ENCODE measurements at regions not wholly inside any gene's neighbourhood (a gene's known extent, or its start where the extent isn't known, plus 50 kb on each side); places are given as distances from the start of the nearest gene placed in this dataset.

DNA sequence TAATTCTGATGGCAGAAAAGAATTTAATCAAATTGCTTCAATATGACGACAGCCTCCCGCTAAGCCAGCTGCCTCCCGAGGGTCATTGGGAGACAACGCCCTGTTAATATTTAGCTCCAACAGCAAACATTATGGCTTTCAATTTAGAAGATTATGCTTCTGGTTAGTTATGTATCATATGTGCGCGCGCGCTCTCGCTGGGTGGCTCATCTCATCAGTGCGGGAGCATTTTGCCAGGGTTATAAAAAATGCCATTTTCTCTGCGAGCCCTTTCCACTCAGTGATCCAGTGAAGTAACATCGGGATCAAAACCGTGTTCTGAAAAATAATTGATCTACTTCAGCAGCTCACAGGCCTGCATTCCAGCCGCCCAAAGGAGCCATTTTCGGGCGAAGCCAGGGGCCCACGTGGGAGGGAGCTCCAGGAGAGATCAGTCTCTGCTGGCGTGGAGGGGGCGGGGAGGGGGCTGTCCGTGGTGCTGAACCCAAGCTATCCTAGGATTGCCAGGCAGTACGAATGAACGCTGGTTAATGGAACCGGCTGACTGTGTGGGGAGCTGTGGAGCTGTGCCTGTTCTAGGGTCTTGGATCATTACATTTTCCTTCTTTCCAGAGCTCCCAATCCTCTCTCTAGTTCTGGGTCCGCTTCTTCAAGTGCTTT lies 219.1 kb upstream of the ZC3H12A start:
- 0% methylated on average over 1 of the region's 24 CpGs for WGBS (ENCODE audit: insufficient coverage, low lambda C conversion rate)
- peak in 1 of 2 donors; percentile 17 for DNase-seq
- Histone ChIP-seq H3K27ac (ENCODE audit: low read length) (no peak overlapping the region), H3K27me3 (ENCODE audit: control insufficient read depth, insufficient read depth, low read length) (no peaks in the 10 kb centered on the region), H3K9me3 (ENCODE audit: control insufficient read depth, low read depth, low read length) (no peaks in the 10 kb centered on the region), H3K36me3 (ENCODE audit: control insufficient read depth, insufficient read depth, low read length) (no peaks in the 10 kb centered on the region), H3K4me1 (ENCODE audit: control insufficient read depth, insufficient read depth, low read length) (no peaks in the 10 kb centered on the region), H3K4me3 (ENCODE audit: low read length) (no peak overlapping the region)

DNA sequence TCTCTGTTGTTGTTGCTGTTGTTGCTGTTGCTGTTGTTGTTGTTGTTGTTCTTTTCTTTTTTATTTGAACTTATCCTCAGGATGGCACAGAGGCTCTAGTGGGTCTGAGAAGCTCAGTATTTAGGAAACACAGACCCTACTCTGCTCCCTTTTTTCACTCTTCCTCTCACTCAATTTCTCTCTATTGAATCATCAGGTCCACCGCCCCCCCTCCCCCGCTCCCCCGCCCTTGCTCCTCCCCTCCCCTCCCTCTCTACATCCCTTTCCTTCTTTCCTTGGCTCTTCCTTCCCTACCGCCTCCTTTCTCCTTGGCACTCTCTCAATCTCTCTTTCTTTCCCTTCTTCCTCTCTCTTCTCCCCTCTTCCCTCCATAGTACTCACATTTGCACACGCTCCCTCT lies 218.5 kb upstream of the ZC3H12A start:
- Histone ChIP-seq H3K9me3 (ENCODE audit: control insufficient read depth, low read depth, low read length) (no peaks in the 10 kb centered on the region), H3K27ac (ENCODE audit: low read length) (no peak overlapping the region), H3K4me3 (ENCODE audit: low read length) (no peak overlapping the region), H3K27me3 (ENCODE audit: control insufficient read depth, insufficient read depth, low read length) (no peaks in the 10 kb centered on the region), H3K4me1 (ENCODE audit: control insufficient read depth, insufficient read depth, low read length) (no peaks in the 10 kb centered on the region), H3K36me3 (ENCODE audit: control insufficient read depth, insufficient read depth, low read length) (no peaks in the 10 kb centered on the region)
- DNase-seq: no peak
- WGBS (ENCODE audit: insufficient coverage, low lambda C conversion rate): 18% methylated on average over 2 of the region's 5 CpGs

DNA sequence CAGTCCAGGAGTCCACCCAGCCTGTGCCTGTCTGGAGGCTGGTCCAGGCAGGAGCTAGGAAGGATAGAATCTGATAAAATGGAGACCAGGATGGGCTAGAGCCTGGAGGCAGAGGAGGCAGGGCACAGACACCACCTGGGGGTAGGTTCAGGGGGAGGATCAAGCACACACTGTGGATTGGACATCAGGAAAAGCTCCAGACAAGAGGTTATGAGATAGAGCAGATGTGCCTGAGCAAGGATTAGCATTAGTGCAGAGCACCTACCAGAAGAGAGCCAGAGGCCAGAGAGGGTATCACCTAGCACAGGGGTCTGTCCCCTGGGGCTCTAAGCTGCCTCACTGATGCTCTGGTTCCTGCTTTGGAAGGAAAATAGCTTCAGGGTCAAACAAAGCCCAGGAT lies 216.7 kb upstream of the ZC3H12A start:
- Histone ChIP-seq H3K27ac (ENCODE audit: low read length) (no peak overlapping the region), H3K27me3 (ENCODE audit: control insufficient read depth, insufficient read depth, low read length) (peaks cover 2% of the 10 kb centered on the region), H3K9me3 (ENCODE audit: control insufficient read depth, low read depth, low read length) (no peaks in the 10 kb centered on the region), H3K4me1 (ENCODE audit: control insufficient read depth, insufficient read depth, low read length) (no peaks in the 10 kb centered on the region), H3K36me3 (ENCODE audit: control insufficient read depth, insufficient read depth, low read length) (no peaks in the 10 kb centered on the region), H3K4me3 (ENCODE audit: low read length) (no peak overlapping the region)
- no peak for DNase-seq

DNA sequence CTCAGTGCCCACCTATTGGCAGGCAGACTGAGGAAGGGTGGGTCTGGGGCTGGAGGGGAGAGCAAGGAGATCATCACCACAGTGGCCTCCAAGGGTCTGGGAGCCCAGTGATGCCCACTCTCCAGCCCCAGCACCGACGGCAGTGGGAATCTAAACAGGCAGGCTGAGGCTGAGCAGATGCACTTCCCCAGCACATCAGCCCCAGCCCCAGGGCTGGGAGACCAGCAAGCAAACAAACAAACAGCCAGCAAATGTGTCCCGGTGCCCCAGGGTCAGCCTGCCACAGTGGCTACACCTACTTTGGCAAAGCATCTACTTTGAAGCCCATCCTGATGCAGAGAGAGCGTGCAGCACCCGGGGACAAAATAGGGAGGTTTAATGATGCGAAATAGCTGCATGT lies 216.3 kb upstream of the ZC3H12A start:
- Histone ChIP-seq H3K27me3 (ENCODE audit: control insufficient read depth, insufficient read depth, low read length) (peaks cover 2% of the 10 kb centered on the region), H3K4me1 (ENCODE audit: control insufficient read depth, insufficient read depth, low read length) (no peaks in the 10 kb centered on the region)

DNA sequence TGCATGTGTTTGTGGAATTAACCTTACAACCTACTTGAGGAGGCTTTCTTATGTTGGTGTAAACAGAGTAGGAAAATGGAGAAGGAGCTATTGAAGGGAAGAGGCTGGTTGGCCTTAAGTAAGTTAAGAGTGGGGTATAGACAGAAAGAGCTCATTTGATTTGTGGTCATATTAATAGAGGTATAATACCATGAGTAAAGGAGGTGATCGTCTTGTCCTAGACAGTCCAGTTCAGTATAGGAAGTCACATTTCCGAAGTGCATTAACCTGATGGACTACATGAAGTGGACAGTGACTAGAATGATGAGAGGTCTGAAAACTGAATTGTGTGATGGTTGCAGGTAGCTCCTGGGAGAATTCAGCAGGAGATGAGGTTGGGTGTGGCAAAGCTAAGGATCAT lies 215.4 kb upstream of the ZC3H12A start:
- no CpG with 5 or more reads among the region's 2 CpGs for WGBS (ENCODE audit: insufficient coverage, low lambda C conversion rate)
- Histone ChIP-seq H3K9me3 (ENCODE audit: control insufficient read depth, low read depth, low read length) (no peaks in the 10 kb centered on the region), H3K27me3 (ENCODE audit: control insufficient read depth, insufficient read depth, low read length) (peaks cover 2% of the 10 kb centered on the region)

More for the DNA sequence above, 216.3 kb upstream of the ZC3H12A start:
- no peaks in the 10 kb centered on the region for H3K36me3 ChIP-seq (ENCODE audit: control insufficient read depth, insufficient read depth, low read length)
- no peak overlapping the region for H3K27ac ChIP-seq (ENCODE audit: low read length)
- H3K4me3 ChIP-seq (ENCODE audit: low read length): no peak overlapping the region
- H3K9me3 ChIP-seq (ENCODE audit: control insufficient read depth, low read depth, low read length): no peaks in the 10 kb centered on the region
- DNase-seq: peak in 1 of 2 donors; percentile 4
- WGBS (ENCODE audit: insufficient coverage, low lambda C conversion rate): no CpG with 5 or more reads among the region's 6 CpGs

DNA sequence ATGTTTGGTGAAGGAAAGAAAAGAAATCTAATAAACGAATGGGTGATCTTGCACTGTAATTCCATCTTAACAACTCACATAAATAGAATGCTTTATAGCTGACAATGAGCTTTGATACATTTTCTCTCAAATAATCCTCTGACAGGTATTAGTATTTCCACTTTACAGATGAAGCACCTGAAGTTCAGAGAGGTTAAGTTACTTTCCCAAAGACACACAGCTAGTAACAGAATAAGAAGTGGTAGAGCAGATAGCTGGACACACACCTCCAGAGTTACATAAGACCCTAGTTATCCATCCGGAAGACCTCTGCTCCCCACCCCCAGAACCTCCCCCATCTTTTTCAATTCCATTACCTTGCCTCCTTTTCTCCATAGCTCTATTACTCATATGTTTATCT lies 213.3 kb upstream of the ZC3H12A start:
- no peaks in the 10 kb centered on the region for H3K36me3 ChIP-seq (ENCODE audit: control insufficient read depth, insufficient read depth, low read length)
- H3K27me3 ChIP-seq (ENCODE audit: control insufficient read depth, insufficient read depth, low read length): peaks cover 2% of the 10 kb centered on the region
- H3K9me3 ChIP-seq (ENCODE audit: control insufficient read depth, low read depth, low read length): no peaks in the 10 kb centered on the region
- no peak for DNase-seq
- H3K4me1 ChIP-seq (ENCODE audit: control insufficient read depth, insufficient read depth, low read length): no peaks in the 10 kb centered on the region
- 100% methylated on average over 1 of the region's 2 CpGs for WGBS (ENCODE audit: insufficient coverage, low lambda C conversion rate)
- no peak overlapping the region for H3K27ac ChIP-seq (ENCODE audit: low read length)
- no peak overlapping the region for H3K4me3 ChIP-seq (ENCODE audit: low read length)

More for the DNA sequence above, 215.4 kb upstream of the ZC3H12A start:
- no peak for DNase-seq
- Histone ChIP-seq H3K4me3 (ENCODE audit: low read length) (no peak overlapping the region), H3K36me3 (ENCODE audit: control insufficient read depth, insufficient read depth, low read length) (no peaks in the 10 kb centered on the region), H3K4me1 (ENCODE audit: control insufficient read depth, insufficient read depth, low read length) (no peaks in the 10 kb centered on the region), H3K27ac (ENCODE audit: low read length) (no peak overlapping the region)

DNA sequence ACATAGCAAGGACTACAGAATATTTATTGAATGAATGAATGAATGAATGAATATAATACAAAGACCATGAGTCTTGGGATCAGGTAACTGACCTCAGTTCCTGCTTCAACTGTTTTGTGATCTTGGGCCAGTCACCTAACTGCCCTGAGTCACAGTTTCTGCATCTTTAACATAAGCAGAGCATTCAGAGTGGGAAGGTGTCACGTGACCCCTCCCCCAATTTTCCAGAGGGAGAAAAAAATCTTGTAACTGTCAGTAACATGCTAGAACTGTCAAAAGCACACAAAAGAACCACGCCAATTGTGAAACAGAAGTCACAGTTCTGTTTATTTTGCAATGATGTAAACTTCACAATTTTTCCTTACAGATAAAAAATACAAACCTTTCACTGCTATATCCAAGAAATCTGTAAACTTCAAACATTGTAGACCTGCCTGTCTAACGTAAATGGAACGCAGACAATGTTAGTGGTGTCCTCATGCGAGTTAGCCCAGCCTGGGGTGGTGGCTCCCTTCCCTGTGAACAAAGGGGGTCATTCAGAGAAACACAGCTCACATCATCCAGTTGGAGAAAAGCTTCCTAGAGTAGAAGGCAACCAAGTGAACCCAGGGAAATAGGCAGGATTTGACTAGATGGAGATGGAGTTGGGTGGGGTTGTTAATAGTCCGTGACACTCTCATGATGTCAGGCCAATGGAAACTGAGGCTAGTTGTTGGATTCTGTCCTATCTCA lies 211.8 kb upstream of the ZC3H12A start:
- 50% methylated on average over 1 of the region's 6 CpGs for WGBS (ENCODE audit: insufficient coverage, low lambda C conversion rate)
- no peaks in the 10 kb centered on the region for H3K9me3 ChIP-seq (ENCODE audit: control insufficient read depth, low read depth, low read length)
- no peak for DNase-seq
- no peak overlapping the region for H3K27ac ChIP-seq (ENCODE audit: low read length)
- H3K27me3 ChIP-seq (ENCODE audit: control insufficient read depth, insufficient read depth, low read length): peaks cover 2% of the 10 kb centered on the region
- H3K4me3 ChIP-seq (ENCODE audit: low read length): no peak overlapping the region
- no peaks in the 10 kb centered on the region for H3K36me3 ChIP-seq (ENCODE audit: control insufficient read depth, insufficient read depth, low read length)
- no peaks in the 10 kb centered on the region for H3K4me1 ChIP-seq (ENCODE audit: control insufficient read depth, insufficient read depth, low read length)

DNA sequence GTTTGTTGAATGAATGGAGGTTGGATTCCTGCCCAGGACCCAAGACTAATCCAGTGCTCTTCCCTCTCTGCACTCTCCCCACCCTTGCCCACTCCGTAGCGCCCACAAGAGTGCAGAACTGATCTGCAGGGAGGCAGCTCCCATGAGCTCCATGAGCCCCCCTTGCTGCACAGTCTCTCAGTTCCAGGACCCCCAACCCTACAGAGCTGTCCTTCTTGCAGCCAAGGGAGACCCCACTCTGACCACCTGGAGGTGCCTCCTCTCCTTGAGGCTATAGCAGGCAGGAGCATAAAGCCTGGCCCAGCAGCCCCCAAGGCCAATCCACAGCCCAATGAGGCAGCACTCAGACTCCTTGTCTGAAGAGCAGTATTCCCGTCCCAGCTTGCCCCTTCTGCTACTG lies 209.2 kb upstream of the ZC3H12A start:
- H3K36me3 ChIP-seq (ENCODE audit: control insufficient read depth, insufficient read depth, low read length): no peaks in the 10 kb centered on the region
- H3K4me3 ChIP-seq (ENCODE audit: low read length): no peak overlapping the region
- no peaks in the 10 kb centered on the region for H3K9me3 ChIP-seq (ENCODE audit: control insufficient read depth, low read depth, low read length)
- H3K27me3 ChIP-seq (ENCODE audit: control insufficient read depth, insufficient read depth, low read length): peaks cover 2% of the 10 kb centered on the region
- no peaks in the 10 kb centered on the region for H3K4me1 ChIP-seq (ENCODE audit: control insufficient read depth, insufficient read depth, low read length)
- no peak overlapping the region for H3K27ac ChIP-seq (ENCODE audit: low read length)
- no peak for DNase-seq
- WGBS (ENCODE audit: insufficient coverage, low lambda C conversion rate): no CpG with 5 or more reads among the region's 3 CpGs

DNA sequence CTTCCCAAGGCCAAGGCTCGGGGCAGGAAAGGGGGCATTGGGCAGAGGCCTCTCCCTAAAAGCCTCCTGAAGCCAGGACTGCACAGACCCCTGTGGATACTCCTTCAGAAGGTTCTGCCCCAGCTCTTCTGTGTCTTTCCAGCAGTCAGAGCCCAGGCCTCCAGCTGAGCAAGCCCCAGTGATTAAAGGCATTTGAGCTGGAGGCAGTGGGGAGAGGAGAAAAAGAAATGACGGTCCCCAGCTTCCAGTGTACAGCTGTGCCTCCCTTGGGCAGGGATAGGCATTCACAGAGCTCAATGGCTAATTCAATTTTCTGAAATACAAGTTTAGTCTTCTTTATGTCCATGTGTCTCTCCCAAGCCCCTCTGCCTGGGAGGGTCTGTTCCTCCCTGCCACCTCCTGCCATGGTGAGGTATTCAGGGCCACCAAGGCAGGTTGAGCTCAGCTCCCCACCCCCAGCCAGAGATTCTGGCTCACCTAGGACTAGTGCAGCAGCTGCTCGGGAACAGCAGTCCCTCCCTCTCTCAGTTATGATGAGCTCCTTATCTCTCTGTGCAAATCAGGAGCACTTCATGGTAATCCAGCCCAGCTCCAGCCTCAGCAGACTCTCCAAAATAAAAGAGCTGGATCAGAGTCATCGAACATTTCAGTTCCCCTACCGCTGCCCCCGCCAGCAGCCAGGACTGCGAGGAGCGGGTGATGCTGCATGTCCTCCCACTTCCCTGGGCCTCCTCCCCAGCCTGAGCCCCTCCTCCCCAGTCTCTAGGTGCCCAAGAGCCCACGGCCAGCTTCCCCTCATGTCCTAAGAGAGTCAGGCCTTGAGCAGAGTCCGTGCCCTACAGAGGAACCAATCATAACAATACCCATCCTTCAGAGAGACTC lies 208.4 kb upstream of the ZC3H12A start:
- Histone ChIP-seq H3K4me1 (ENCODE audit: control insufficient read depth, insufficient read depth, low read length) (no peaks in the 10 kb centered on the region), H3K27me3 (ENCODE audit: control insufficient read depth, insufficient read depth, low read length) (peaks cover 2% of the 10 kb centered on the region), H3K4me3 (ENCODE audit: low read length) (no peak overlapping the region), H3K27ac (ENCODE audit: low read length) (no peak overlapping the region), H3K9me3 (ENCODE audit: control insufficient read depth, low read depth, low read length) (no peaks in the 10 kb centered on the region), H3K36me3 (ENCODE audit: control insufficient read depth, insufficient read depth, low read length) (no peaks in the 10 kb centered on the region)
- DNase-seq: no peak
- WGBS (ENCODE audit: insufficient coverage, low lambda C conversion rate): 40% methylated on average over 1 of the region's 10 CpGs

DNA sequence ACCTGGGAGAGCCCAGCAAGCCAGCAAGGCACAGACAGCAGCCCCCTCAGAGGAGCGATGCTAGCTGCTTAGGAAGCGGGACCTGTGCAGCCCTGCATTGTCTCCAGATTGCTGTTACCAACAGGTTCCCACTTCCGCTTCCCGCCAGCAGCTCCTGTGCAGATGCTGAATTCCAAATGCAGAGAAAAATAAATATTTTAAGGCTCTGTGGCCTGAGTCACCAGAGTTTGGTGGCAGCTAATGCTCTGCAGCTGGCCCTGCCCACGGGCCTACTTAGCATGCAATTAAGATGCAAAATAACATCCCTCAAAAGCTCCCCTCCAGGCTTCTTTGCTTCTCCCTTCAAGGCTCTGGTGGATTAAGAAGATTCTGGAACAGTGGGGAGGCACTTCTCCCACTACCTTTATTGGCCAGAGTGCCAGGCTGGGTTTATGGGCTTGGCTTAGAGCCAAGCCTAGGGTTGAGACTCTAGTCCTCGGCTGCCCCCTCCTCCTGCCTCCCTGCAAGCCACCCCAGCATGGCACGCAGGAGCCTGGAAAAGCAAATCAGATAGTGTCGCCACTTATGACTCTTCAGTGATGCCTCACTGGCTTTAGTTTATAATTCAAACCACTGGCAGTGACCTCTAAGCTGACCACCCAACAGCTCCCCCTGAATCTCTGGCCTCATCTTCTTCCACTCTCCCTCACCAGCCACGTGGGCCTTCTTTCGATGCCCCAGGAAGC lies 207.1 kb upstream of the ZC3H12A start:
- no peaks in the 10 kb centered on the region for H3K9me3 ChIP-seq (ENCODE audit: control insufficient read depth, low read depth, low read length)
- H3K27me3 ChIP-seq (ENCODE audit: control insufficient read depth, insufficient read depth, low read length): no peaks in the 10 kb centered on the region
- H3K27ac ChIP-seq (ENCODE audit: low read length): no peak overlapping the region

More for the DNA sequence above, 207.1 kb upstream of the ZC3H12A start:
- WGBS (ENCODE audit: insufficient coverage, low lambda C conversion rate): 100% methylated on average over 1 of the region's 10 CpGs
- Histone ChIP-seq H3K4me1 (ENCODE audit: control insufficient read depth, insufficient read depth, low read length) (no peaks in the 10 kb centered on the region), H3K36me3 (ENCODE audit: control insufficient read depth, insufficient read depth, low read length) (no peaks in the 10 kb centered on the region), H3K4me3 (ENCODE audit: low read length) (no peak overlapping the region)
- no peak for DNase-seq

Measured in large intestine (tissue), 3 donors.